HEK293T (cell line): ENCODE measurements at regions not wholly inside any gene's neighbourhood (a gene's known extent, or its start where the extent isn't known, plus 50 kb on each side); places are given as distances from the start of the nearest gene placed in this dataset.

Experiments
- ARNT ChIP-seq: fragments of 450-650 bp; IDR thresholded peaks from 2 replicates; pipeline ENCODE4 v1.6.1; 2017; ENCODE audit warnings: mild to moderate bottlenecking
- BHLHE40 ChIP-seq: fragments of 450-650 bp; IDR thresholded peaks from 2 replicates; pipeline ENCODE4 v1.6.1; 2016; ENCODE audit warnings: mild to moderate bottlenecking, moderate library complexity, borderline replicate concordance
- CTBP1 ChIP-seq: fragments of 450-650 bp; IDR thresholded peaks from 2 replicates; pipeline ENCODE4 v1.6.1; 2016; ENCODE audit warnings: borderline replicate concordance
- FOXA1 ChIP-seq: fragments of 450-650 bp; IDR thresholded peaks from 2 replicates; pipeline ENCODE4 v1.6.1; 2016; ENCODE audit warnings: mild to moderate bottlenecking
- FOXK2 ChIP-seq: fragments of 450-650 bp; IDR thresholded peaks from 2 replicates; pipeline ENCODE4 v1.6.1; 2016; ENCODE audit warnings: mild to moderate bottlenecking
- FOXM1 ChIP-seq: fragments of 450-650 bp; IDR thresholded peaks from 2 replicates; pipeline ENCODE4 v1.6.1; 2017; ENCODE audit warnings: mild to moderate bottlenecking, borderline replicate concordance
- L3MBTL2 ChIP-seq: fragments of 450-650 bp; conservative IDR thresholded peaks from 2 replicates; pipeline ENCODE4 v1.6.1; 2016; ENCODE audit warnings: mild to moderate bottlenecking
- NFRKB ChIP-seq: fragments of 450-650 bp; IDR thresholded peaks from 2 replicates; pipeline ENCODE4 v1.6.1; 2016; ENCODE audit warnings: mild to moderate bottlenecking, moderate library complexity
- SP1 ChIP-seq: fragments of 450-650 bp; IDR thresholded peaks from 2 replicates; pipeline ENCODE4 v1.6.1; 2017
- TARDBP ChIP-seq: fragments of 450-650 bp; IDR thresholded peaks from 2 replicates; pipeline ENCODE4 v1.6.1; 2016
- ZNF384 ChIP-seq: fragments of 450-650 bp; IDR thresholded peaks from 2 replicates; pipeline ENCODE4 v1.6.1; 2016

DNA sequence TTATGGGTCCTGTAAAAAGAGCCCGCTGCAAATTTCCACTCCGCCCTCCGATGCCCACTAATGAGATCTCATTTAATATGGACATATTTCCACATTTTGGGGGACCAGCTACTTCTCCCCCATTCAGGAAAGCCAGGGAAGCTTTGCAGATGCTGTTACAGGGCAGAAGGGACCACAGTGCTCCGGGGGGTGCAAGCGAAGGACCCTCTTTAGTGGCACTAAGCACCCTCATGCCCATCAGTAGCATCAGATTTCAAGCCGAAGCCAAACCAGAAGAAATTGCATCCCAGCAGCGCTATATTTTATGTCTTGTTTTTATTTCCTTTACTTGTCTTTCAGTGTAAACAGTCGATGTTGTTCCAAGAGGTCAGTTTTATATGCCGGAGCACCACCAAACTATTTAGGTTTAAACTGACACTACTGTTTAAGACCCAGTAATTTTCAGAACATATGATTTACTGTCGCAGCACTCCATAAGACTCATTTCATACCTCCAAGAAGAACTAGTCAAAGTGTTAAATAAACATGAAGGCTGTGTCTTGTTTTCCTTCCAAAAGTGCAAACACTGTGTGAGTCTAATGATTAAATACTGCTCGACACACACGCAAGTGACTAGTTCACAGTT is 122.2 kb upstream of the MGMT start:
- TF ChIP-seq FOXM1 (no peak), TARDBP (no peak), ARNT (no peak), SP1 (no peak), ZNF384 (no peak), FOXA1 (no peak), BHLHE40 (no peak), FOXK2 (no peak), L3MBTL2 (no peak), CTBP1 (no peak), NFRKB (no peak)
